ENCODE measurements at regions not wholly inside any gene's neighbourhood (a gene's known extent, or its start where the extent isn't known, plus 50 kb on each side); places are given as distances from the start of the nearest gene placed in this dataset.
"Not testable (repeated sequence)": the region's sequence is repeated elsewhere in the genome, so short reads cannot be mapped to it uniquely, and the experiment has no call there.

- H3K4me3 ChIP-seq (ENCODE audit: insufficient read depth, low read depth, low read length), result no peak overlapping the region
- H3K27me3 ChIP-seq (ENCODE audit: control insufficient read depth, insufficient read depth, low read length), result no peaks in the 10 kb centered on the region
Measured at GRCh38 chr4:138866314-138866713, 149.3 kb upstream of the NOCT start.

GRCh38 chr4:138865765-138866164 lies 149.8 kb upstream of the NOCT start:
- no peak for DNase-seq
- Histone ChIP-seq H3K27me3 (ENCODE audit: control insufficient read depth, insufficient read depth, low read length) (no peaks in the 10 kb centered on the region), H3K4me3 (ENCODE audit: insufficient read depth, low read depth, low read length) (no peak overlapping the region), H3K36me3 (replicated peaks; ENCODE audit: control insufficient read depth, insufficient read depth, low read length) (no peaks in the 10 kb centered on the region)

More at GRCh38 chr4:138866314-138866713, 149.3 kb upstream of the NOCT start:
- no peaks in the 10 kb centered on the region for H3K36me3 ChIP-seq (replicated peaks; ENCODE audit: control insufficient read depth, insufficient read depth, low read length)
- DNase-seq, result no peak

- no peak overlapping the region for H3K4me3 ChIP-seq (ENCODE audit: insufficient read depth, low read depth, low read length)
- H3K27me3 ChIP-seq (ENCODE audit: control insufficient read depth, insufficient read depth, low read length), result no peaks in the 10 kb centered on the region
- no peaks in the 10 kb centered on the region for H3K36me3 ChIP-seq (replicated peaks; ENCODE audit: control insufficient read depth, insufficient read depth, low read length)
- DNase-seq, result no peak
Measured at GRCh38 chr4:138864961-138865720, 150.4 kb upstream of the NOCT start.

- no peak overlapping the region for H3K4me3 ChIP-seq (ENCODE audit: insufficient read depth, low read depth, low read length)
- no peak for DNase-seq
- H3K36me3 ChIP-seq (replicated peaks; ENCODE audit: control insufficient read depth, insufficient read depth, low read length), result no peaks in the 10 kb centered on the region
- no peaks in the 10 kb centered on the region for H3K27me3 ChIP-seq (ENCODE audit: control insufficient read depth, insufficient read depth, low read length)
Measured at GRCh38 chr4:138863160-138863559, 152.4 kb upstream of the NOCT start.

- no peak for DNase-seq
- no peak overlapping the region for H3K4me3 ChIP-seq (ENCODE audit: insufficient read depth, low read depth, low read length)
- no peaks in the 10 kb centered on the region for H3K36me3 ChIP-seq (replicated peaks; ENCODE audit: control insufficient read depth, insufficient read depth, low read length)
- no peaks in the 10 kb centered on the region for H3K27me3 ChIP-seq (ENCODE audit: control insufficient read depth, insufficient read depth, low read length)
Measured at GRCh38 chr4:138861135-138861534, 154.4 kb upstream of the NOCT start.

GRCh38 chr4:138860357-138860756 lies 155.2 kb upstream of the NOCT start:
- DNase-seq; H3K4me3 ChIP-seq (ENCODE audit: insufficient read depth, low read depth, low read length); H3K27me3 ChIP-seq (ENCODE audit: control insufficient read depth, insufficient read depth, low read length); H3K36me3 ChIP-seq (replicated peaks; ENCODE audit: control insufficient read depth, insufficient read depth, low read length): not testable (repeated sequence)

- H3K27me3 ChIP-seq (ENCODE audit: control insufficient read depth, insufficient read depth, low read length), result no peaks in the 10 kb centered on the region
- no peak for DNase-seq
- H3K4me3 ChIP-seq (ENCODE audit: insufficient read depth, low read depth, low read length), result no peak overlapping the region
- no peaks in the 10 kb centered on the region for H3K36me3 ChIP-seq (replicated peaks; ENCODE audit: control insufficient read depth, insufficient read depth, low read length)
Measured at GRCh38 chr4:138859254-138859653, 156.3 kb upstream of the NOCT start.

GRCh38 chr4:138858419-138858818 lies 157.2 kb upstream of the NOCT start:
- no peaks in the 10 kb centered on the region for H3K27me3 ChIP-seq (ENCODE audit: control insufficient read depth, insufficient read depth, low read length)
- no peaks in the 10 kb centered on the region for H3K36me3 ChIP-seq (replicated peaks; ENCODE audit: control insufficient read depth, insufficient read depth, low read length)
- no peak for DNase-seq
- no peak overlapping the region for H3K4me3 ChIP-seq (ENCODE audit: insufficient read depth, low read depth, low read length)

- no peak for DNase-seq
- Histone ChIP-seq H3K36me3 (replicated peaks; ENCODE audit: control insufficient read depth, insufficient read depth, low read length) (no peaks in the 10 kb centered on the region), H3K4me3 (ENCODE audit: insufficient read depth, low read depth, low read length) (no peak overlapping the region), H3K27me3 (ENCODE audit: control insufficient read depth, insufficient read depth, low read length) (no peaks in the 10 kb centered on the region)
Measured at GRCh38 chr4:138857416-138857815, 158.2 kb upstream of the NOCT start.

- Histone ChIP-seq H3K4me3 (ENCODE audit: insufficient read depth, low read depth, low read length) (no peak overlapping the region), H3K27me3 (ENCODE audit: control insufficient read depth, insufficient read depth, low read length) (no peaks in the 10 kb centered on the region), H3K36me3 (replicated peaks; ENCODE audit: control insufficient read depth, insufficient read depth, low read length) (no peaks in the 10 kb centered on the region)
- no peak for DNase-seq
Measured at GRCh38 chr4:138852681-138853080, 162.9 kb upstream of the NOCT start.

- Histone ChIP-seq H3K4me3 (ENCODE audit: insufficient read depth, low read depth, low read length) (no peak overlapping the region), H3K27me3 (ENCODE audit: control insufficient read depth, insufficient read depth, low read length) (no peaks in the 10 kb centered on the region), H3K36me3 (replicated peaks; ENCODE audit: control insufficient read depth, insufficient read depth, low read length) (no peaks in the 10 kb centered on the region)
- peak; percentile 68 for DNase-seq
Measured at GRCh38 chr4:138851391-138852335, 163.9 kb upstream of the NOCT start.

GRCh38 chr4:138845664-138846063 lies 169.9 kb upstream of the NOCT start:
- H3K36me3 ChIP-seq (replicated peaks; ENCODE audit: control insufficient read depth, insufficient read depth, low read length), result no peaks in the 10 kb centered on the region
- DNase-seq, result no peak
- H3K27me3 ChIP-seq (ENCODE audit: control insufficient read depth, insufficient read depth, low read length), result no peaks in the 10 kb centered on the region
- H3K4me3 ChIP-seq (ENCODE audit: insufficient read depth, low read depth, low read length), result no peak overlapping the region

- no peak overlapping the region for H3K4me3 ChIP-seq (ENCODE audit: insufficient read depth, low read depth, low read length)
- no peaks in the 10 kb centered on the region for H3K27me3 ChIP-seq (ENCODE audit: control insufficient read depth, insufficient read depth, low read length)
- H3K36me3 ChIP-seq (replicated peaks; ENCODE audit: control insufficient read depth, insufficient read depth, low read length), result no peaks in the 10 kb centered on the region
- DNase-seq, result no peak
Measured at GRCh38 chr4:138845054-138845453, 170.5 kb upstream of the NOCT start.

GRCh38 chr4:138843616-138844015 lies 172.0 kb upstream of the NOCT start:
- no peaks in the 10 kb centered on the region for H3K36me3 ChIP-seq (replicated peaks; ENCODE audit: control insufficient read depth, insufficient read depth, low read length)
- no peak for DNase-seq
- H3K4me3 ChIP-seq (ENCODE audit: insufficient read depth, low read depth, low read length), result no peak overlapping the region
- H3K27me3 ChIP-seq (ENCODE audit: control insufficient read depth, insufficient read depth, low read length), result no peaks in the 10 kb centered on the region

- Histone ChIP-seq H3K36me3 (replicated peaks; ENCODE audit: control insufficient read depth, insufficient read depth, low read length) (no peaks in the 10 kb centered on the region), H3K4me3 (ENCODE audit: insufficient read depth, low read depth, low read length) (no peak overlapping the region), H3K27me3 (ENCODE audit: control insufficient read depth, insufficient read depth, low read length) (no peaks in the 10 kb centered on the region)
- DNase-seq, result no peak
Measured at GRCh38 chr4:138841343-138841742, 174.2 kb upstream of the NOCT start.
